AG09319 (cell line): ENCODE measurements at regions not wholly inside any gene's neighbourhood (a gene's known extent, or its start where the extent isn't known, plus 50 kb on each side); places are given as distances from the start of the nearest gene placed in this dataset.

Experiments
- DNase-seq: peaks from one replicate; pipeline ENCODE4 v3.0.0-alpha.2; 2010; ENCODE audit warnings: low read depth; ENCODE audit errors: extremely low read depth
- CTCF ChIP-seq: IDR thresholded peaks from 2 replicates; pipeline ENCODE4 v1.5.1; 2011; ENCODE audit warnings: low read depth, mild to moderate bottlenecking, inconsistent platforms, low read length, moderate library complexity

GRCh38 chr11:38577769-38578168, 1979.7 kb upstream of the RAG2 start:
- no peak for TF ChIP-seq CTCF
- no peak for DNase-seq

GRCh38 chr11:38562562-38562961, 1964.5 kb upstream of the RAG2 start:
- no peak for TF ChIP-seq CTCF
- no peak for DNase-seq

GRCh38 chr11:38553148-38553547, 1955.1 kb upstream of the RAG2 start:
- no peak for DNase-seq
- TF ChIP-seq CTCF = no peak

DNA sequence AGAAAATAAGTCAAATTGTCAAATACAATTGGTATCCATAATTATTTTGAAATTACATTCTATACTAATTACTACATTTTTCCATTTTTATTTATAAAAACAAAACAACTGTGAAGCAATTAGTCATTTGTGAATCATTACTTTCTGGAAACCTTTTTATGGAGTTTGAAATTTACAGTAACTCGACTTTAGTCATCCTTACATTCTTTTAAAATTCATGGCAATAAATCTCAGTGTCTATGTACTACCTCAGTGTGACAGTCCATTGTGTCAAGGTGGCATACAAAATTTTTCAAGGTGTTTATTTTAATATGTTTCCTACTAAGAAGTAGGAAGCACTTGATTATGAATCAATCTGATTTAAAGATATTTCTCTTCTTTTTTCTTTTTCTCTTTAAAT, 1949.4 kb upstream of the RAG2 start:
- TF ChIP-seq CTCF = no peak
- DNase-seq = no peak

- no peak for DNase-seq
These were observed 1946.0 kb upstream of the RAG2 start for GRCh38 chr11:38543986-38544385.

GRCh38 chr11:38543311-38543710, 1945.3 kb upstream of the RAG2 start:
- peak; percentile 38 for DNase-seq
- no peak for TF ChIP-seq CTCF

More at GRCh38 chr11:38543986-38544385, 1946.0 kb upstream of the RAG2 start:
- TF ChIP-seq CTCF = no peak

DNA sequence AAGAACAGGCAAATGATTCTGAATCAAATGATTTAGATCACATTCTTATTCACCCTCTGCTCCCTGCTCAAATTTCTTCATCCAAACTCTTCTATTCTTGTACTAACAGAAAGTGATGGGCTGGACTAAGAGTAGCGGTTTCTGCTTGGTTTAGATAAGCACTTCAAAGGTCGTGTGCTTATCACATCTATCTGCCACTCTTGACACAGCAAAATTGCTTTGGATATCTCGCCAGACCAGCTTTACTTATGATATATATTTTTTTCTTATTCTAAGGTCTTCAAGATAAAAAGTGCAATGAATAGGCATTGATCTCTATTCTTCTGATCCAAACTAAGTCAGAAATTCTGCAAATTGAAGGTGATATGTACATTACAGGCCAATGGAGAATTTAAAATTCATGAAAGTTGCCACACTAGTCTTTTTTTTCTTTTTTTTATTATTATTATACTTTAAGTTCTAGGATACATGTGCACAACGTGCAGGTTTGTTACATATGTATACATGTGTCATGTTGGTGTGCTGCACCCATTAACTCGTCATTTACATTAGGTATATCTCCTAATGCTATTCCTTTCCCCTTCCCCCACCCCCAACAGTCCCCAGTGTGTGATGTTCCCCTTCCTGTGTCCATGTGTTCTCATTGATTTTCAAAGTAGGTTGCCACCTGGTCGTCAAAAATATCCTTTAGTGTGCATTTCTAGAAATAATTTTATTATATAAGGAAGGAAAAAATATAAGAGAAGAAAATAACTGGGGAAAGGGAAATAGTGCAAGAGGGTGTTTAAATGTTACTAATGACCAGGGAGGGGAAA, 1941.0 kb upstream of the RAG2 start:
- TF ChIP-seq CTCF = no peak
- no peak for DNase-seq
